ENCODE measurements at regions not wholly inside any gene's neighbourhood (a gene's known extent, or its start where the extent isn't known, plus 50 kb on each side); places are given as distances from the start of the nearest gene placed in this dataset.

DNA sequence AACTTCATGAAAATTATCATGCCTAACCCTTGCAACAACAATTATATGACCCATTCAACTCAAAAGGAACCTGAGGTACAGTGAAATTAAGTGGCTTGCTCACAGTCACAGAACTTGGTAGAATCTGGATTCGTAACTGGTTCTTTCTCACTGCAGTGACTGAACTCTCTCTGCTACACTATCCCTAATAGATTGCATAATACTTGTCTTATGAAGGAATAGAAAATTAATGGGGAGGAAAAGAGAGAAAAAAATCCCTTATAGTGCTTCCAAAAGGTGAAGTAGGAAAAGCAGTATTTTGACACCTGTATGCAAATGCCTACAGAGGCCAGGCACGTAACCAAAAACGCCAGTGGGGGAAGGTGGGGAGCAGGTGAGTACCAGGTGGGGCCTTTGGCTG, 186.6 kb downstream of the LY86 start:
- TF ChIP-seq CTCF (IDR thresholded peaks at IDR 0.05) (no peak), EZH2 (IDR thresholded peaks at IDR 0.05) (no peak)

Measured in neural progenitor cell (in vitro differentiated cells).